GM23338 (cell line): ENCODE measurements at regions not wholly inside any gene's neighbourhood (a gene's known extent, or its start where the extent isn't known, plus 50 kb on each side); places are given as distances from the start of the nearest gene placed in this dataset.

Experiments used
- CREB1 ChIP-seq: fragments of 250-450 bp; sonication (Bioruptor Pico); IDR thresholded peaks from 2 replicates; pipeline ENCODE4 v1.5.0; 2020; ENCODE audit warnings: low read depth, mild to moderate bottlenecking, moderate library complexity
- EZH2 ChIP-seq: fragments of 200-600 bp; sonication (generic); IDR thresholded peaks from one replicate; pipeline ENCODE4 v1.8.0; 2017; ENCODE audit warnings: antibody characterized with exemption, mild to moderate bottlenecking, low read depth; ENCODE audit not compliant: unreplicated experiment
- EZH2phosphoT487 ChIP-seq: fragments of 200-600 bp; sonication (generic); IDR thresholded peaks from one replicate; pipeline ENCODE4 v1.8.1; 2018; ENCODE audit warnings: antibody characterized with exemption; ENCODE audit not compliant: unreplicated experiment
- JUNB ChIP-seq: IDR thresholded peaks from one replicate; pipeline ENCODE4 v1.6.1; 2016; ENCODE audit warnings: antibody characterized with exemption; ENCODE audit not compliant: unreplicated experiment
- NANOG ChIP-seq: IDR thresholded peaks from 2 replicates; pipeline ENCODE4 v1.6.1; 2016; ENCODE audit warnings: antibody characterized with exemption, borderline replicate concordance
- POLR2AphosphoS5 ChIP-seq: IDR thresholded peaks from 2 replicates; pipeline ENCODE4 v1.6.1; 2016; ENCODE audit warnings: antibody characterized with exemption, low read depth
- ZNF114 ChIP-seq: fragments of 250-450 bp; sonication (Bioruptor Pico); IDR thresholded peaks from 2 replicates; pipeline ENCODE4 v1.5.0; 2020; ENCODE audit warnings: mild to moderate bottlenecking, moderate library complexity
- ZNF331 ChIP-seq: fragments of 250-450 bp; sonication (Bioruptor Pico); IDR thresholded peaks from 2 replicates; pipeline ENCODE4 v1.5.0; 2020; ENCODE audit warnings: low read depth, mild to moderate bottlenecking, moderate library complexity
- TF ChIP-seq, protein P1 (sequence below), 2 experiments: fragments of 200-600 bp in 1 of 2; sonication (generic) in 1 of 2; conservative IDR thresholded peaks; 2 replicates each; pipeline versions ENCODE4 v1.5.1 to v1.6.1; 2016 to 2017; ENCODE audit warnings: antibody characterized with exemption in 2 of 2, low read depth in 2 of 2, mild to moderate bottlenecking in 2 of 2, moderate library complexity in 1 of 2
- TF ChIP-seq, protein P2 (sequence below): IDR thresholded peaks from one replicate; pipeline ENCODE4 v1.6.1; 2018; ENCODE audit warnings: antibody characterized with exemption; ENCODE audit not compliant: unreplicated experiment
- TF ChIP-seq, protein P3 (sequence below): IDR thresholded peaks from 2 replicates; pipeline ENCODE4 v1.6.1; 2016; ENCODE audit warnings: antibody characterized with exemption
- TF ChIP-seq, protein P4 (sequence below): fragments of 250-450 bp; sonication (Bioruptor Pico); IDR thresholded peaks from 2 replicates; pipeline ENCODE4 v1.5.0; 2020; ENCODE audit warnings: mild to moderate bottlenecking, moderate library complexity

DNA sequence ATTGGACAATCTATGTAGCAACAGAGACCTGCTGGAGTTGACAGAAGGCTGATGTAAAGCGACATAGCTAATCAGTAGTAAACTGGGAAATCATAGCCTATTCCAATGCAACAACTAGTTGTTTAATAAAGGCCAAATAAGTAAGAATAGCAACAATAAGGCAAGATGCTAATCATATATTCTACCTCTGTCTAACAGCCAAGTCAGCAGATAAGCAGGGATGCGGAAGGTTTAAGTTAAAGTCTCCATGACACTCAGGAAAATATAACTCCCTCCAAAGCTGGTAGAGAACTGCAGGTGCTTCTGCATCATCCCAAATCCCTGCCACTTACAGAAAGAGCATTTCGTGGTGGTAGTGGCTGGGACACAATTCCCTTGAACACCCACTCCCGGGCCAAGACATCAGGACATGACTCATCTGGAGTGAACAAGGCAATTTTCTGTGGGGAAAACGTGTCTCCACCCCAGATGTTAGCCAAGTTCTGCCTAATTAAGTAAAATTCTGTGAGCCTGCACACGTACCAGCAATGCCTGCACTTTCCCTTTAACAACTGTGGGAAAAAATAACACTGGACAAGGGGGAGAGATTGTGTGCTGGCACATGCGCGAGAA lies 413.6 kb upstream of the ID2 start:
- no peak for TF ChIP-seq EZH2
- TF ChIP-seq, protein P1, sequence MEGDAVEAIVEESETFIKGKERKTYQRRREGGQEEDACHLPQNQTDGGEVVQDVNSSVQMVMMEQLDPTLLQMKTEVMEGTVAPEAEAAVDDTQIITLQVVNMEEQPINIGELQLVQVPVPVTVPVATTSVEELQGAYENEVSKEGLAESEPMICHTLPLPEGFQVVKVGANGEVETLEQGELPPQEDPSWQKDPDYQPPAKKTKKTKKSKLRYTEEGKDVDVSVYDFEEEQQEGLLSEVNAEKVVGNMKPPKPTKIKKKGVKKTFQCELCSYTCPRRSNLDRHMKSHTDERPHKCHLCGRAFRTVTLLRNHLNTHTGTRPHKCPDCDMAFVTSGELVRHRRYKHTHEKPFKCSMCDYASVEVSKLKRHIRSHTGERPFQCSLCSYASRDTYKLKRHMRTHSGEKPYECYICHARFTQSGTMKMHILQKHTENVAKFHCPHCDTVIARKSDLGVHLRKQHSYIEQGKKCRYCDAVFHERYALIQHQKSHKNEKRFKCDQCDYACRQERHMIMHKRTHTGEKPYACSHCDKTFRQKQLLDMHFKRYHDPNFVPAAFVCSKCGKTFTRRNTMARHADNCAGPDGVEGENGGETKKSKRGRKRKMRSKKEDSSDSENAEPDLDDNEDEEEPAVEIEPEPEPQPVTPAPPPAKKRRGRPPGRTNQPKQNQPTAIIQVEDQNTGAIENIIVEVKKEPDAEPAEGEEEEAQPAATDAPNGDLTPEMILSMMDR (conservative IDR thresholded peaks at IDR 0.05; ENCODE audit: low read depth in 2 of 2) = no peak
- no peak for TF ChIP-seq EZH2phosphoT487
- TF ChIP-seq, protein P2, sequence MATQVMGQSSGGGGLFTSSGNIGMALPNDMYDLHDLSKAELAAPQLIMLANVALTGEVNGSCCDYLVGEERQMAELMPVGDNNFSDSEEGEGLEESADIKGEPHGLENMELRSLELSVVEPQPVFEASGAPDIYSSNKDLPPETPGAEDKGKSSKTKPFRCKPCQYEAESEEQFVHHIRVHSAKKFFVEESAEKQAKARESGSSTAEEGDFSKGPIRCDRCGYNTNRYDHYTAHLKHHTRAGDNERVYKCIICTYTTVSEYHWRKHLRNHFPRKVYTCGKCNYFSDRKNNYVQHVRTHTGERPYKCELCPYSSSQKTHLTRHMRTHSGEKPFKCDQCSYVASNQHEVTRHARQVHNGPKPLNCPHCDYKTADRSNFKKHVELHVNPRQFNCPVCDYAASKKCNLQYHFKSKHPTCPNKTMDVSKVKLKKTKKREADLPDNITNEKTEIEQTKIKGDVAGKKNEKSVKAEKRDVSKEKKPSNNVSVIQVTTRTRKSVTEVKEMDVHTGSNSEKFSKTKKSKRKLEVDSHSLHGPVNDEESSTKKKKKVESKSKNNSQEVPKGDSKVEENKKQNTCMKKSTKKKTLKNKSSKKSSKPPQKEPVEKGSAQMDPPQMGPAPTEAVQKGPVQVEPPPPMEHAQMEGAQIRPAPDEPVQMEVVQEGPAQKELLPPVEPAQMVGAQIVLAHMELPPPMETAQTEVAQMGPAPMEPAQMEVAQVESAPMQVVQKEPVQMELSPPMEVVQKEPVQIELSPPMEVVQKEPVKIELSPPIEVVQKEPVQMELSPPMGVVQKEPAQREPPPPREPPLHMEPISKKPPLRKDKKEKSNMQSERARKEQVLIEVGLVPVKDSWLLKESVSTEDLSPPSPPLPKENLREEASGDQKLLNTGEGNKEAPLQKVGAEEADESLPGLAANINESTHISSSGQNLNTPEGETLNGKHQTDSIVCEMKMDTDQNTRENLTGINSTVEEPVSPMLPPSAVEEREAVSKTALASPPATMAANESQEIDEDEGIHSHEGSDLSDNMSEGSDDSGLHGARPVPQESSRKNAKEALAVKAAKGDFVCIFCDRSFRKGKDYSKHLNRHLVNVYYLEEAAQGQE = no peak
- no peak for TF ChIP-seq POLR2AphosphoS5
- TF ChIP-seq ZNF114 (CRISPR knock-in tag) = no peak
- TF ChIP-seq, protein P3, sequence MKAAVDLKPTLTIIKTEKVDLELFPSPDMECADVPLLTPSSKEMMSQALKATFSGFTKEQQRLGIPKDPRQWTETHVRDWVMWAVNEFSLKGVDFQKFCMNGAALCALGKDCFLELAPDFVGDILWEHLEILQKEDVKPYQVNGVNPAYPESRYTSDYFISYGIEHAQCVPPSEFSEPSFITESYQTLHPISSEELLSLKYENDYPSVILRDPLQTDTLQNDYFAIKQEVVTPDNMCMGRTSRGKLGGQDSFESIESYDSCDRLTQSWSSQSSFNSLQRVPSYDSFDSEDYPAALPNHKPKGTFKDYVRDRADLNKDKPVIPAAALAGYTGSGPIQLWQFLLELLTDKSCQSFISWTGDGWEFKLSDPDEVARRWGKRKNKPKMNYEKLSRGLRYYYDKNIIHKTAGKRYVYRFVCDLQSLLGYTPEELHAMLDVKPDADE = no peak
- no peak for TF ChIP-seq JUNB
- TF ChIP-seq CREB1 (CRISPR knock-in tag) = no peak
- TF ChIP-seq NANOG = no peak
- TF ChIP-seq ZNF331 (CRISPR knock-in tag) = no peak
- TF ChIP-seq, protein P4, sequence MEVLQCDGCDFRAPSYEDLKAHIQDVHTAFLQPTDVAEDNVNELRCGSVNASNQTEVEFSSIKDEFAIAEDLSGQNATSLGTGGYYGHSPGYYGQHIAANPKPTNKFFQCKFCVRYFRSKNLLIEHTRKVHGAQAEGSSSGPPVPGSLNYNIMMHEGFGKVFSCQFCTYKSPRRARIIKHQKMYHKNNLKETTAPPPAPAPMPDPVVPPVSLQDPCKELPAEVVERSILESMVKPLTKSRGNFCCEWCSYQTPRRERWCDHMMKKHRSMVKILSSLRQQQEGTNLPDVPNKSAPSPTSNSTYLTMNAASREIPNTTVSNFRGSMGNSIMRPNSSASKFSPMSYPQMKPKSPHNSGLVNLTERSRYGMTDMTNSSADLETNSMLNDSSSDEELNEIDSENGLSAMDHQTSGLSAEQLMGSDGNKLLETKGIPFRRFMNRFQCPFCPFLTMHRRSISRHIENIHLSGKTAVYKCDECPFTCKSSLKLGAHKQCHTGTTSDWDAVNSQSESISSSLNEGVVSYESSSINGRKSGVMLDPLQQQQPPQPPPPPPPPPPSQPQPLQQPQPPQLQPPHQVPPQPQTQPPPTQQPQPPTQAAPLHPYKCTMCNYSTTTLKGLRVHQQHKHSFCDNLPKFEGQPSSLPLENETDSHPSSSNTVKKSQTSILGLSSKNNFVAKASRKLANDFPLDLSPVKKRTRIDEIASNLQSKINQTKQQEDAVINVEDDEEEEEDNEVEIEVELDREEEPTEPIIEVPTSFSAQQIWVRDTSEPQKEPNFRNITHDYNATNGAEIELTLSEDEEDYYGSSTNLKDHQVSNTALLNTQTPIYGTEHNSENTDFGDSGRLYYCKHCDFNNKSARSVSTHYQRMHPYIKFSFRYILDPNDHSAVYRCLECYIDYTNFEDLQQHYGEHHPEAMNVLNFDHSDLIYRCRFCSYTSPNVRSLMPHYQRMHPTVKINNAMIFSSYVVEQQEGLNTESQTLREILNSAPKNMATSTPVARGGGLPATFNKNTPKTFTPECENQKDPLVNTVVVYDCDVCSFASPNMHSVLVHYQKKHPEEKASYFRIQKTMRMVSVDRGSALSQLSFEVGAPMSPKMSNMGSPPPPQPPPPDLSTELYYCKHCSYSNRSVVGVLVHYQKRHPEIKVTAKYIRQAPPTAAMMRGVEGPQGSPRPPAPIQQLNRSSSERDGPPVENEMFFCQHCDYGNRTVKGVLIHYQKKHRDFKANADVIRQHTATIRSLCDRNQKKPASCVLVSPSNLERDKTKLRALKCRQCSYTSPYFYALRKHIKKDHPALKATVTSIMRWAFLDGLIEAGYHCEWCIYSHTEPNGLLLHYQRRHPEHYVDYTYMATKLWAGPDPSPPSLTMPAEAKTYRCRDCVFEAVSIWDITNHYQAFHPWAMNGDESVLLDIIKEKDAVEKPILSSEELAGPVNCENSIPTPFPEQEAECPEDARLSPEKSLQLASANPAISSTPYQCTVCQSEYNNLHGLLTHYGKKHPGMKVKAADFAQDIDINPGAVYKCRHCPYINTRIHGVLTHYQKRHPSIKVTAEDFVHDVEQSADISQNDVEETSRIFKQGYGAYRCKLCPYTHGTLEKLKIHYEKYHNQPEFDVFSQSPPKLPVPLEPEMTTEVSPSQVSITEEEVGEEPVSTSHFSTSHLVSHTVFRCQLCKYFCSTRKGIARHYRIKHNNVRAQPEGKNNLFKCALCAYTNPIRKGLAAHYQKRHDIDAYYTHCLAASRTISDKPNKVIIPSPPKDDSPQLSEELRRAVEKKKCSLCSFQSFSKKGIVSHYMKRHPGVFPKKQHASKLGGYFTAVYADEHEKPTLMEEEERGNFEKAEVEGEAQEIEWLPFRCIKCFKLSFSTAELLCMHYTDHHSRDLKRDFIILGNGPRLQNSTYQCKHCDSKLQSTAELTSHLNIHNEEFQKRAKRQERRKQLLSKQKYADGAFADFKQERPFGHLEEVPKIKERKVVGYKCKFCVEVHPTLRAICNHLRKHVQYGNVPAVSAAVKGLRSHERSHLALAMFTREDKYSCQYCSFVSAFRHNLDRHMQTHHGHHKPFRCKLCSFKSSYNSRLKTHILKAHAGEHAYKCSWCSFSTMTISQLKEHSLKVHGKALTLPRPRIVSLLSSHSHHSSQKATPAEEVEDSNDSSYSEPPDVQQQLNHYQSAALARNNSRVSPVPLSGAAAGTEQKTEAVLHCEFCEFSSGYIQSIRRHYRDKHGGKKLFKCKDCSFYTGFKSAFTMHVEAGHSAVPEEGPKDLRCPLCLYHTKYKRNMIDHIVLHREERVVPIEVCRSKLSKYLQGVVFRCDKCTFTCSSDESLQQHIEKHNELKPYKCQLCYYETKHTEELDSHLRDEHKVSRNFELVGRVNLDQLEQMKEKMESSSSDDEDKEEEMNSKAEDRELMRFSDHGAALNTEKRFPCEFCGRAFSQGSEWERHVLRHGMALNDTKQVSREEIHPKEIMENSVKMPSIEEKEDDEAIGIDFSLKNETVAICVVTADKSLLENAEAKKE (CRISPR knock-in tag) = no peak
